ENCODE measurements at regions not wholly inside any gene's neighbourhood (a gene's known extent, or its start where the extent isn't known, plus 50 kb on each side); places are given as distances from the start of the nearest gene placed in this dataset.

GRCh38 chr12:94714378-94715114, 64.2 kb upstream of the TMCC3 start:
- H3K4me1 ChIP-seq (ENCODE audit: insufficient read depth, low read length, severe bottlenecking): no peaks in the 10 kb centered on the region
- no peak overlapping the region for H3K27ac ChIP-seq (ENCODE audit: low read depth, low read length, poor library complexity, severe bottlenecking)
- TF ChIP-seq CTCF (IDR thresholded peaks at IDR 0.05; ENCODE audit: low read length) (no peak), EZH2 (IDR thresholded peaks at IDR 0.05; ENCODE audit: borderline replicate concordance, low read length) (no peak)
- no peaks in the 10 kb centered on the region for H3F3A ChIP-seq (ENCODE audit: insufficient read depth, low read length)
- no peaks in the 10 kb centered on the region for H3K9me2 ChIP-seq (ENCODE audit: low read depth, low read length)
- no peaks in the 10 kb centered on the region for H3K79me2 ChIP-seq (ENCODE audit: insufficient read depth, low read length)
- H3K36me3 ChIP-seq (ENCODE audit: insufficient read depth, low read length): no peaks in the 10 kb centered on the region
- H3K9ac ChIP-seq (ENCODE audit: low read length): no peak overlapping the region
- H4K20me1 ChIP-seq (ENCODE audit: insufficient read depth, low read length): no peaks in the 10 kb centered on the region
- no peak overlapping the region for H3K4me2 ChIP-seq (ENCODE audit: low read length)
- 0 out of 2 replicates have a peak, but pooled peaks cover 3% of the 10 kb centered on the region for H3K27me3 ChIP-seq (ENCODE audit: insufficient read depth, low read length)
- H3K9me3 ChIP-seq (ENCODE audit: low read length): no peaks in the 10 kb centered on the region
- H3K4me3 ChIP-seq (ENCODE audit: low read depth, low read length, poor library complexity, severe bottlenecking): no peak overlapping the region
- no peak overlapping the region for H2AFZ ChIP-seq (ENCODE audit: low read length)

- H3K36me3 ChIP-seq (ENCODE audit: insufficient read depth, low read length): no peaks in the 10 kb centered on the region
- TF ChIP-seq EZH2 (IDR thresholded peaks at IDR 0.05; ENCODE audit: borderline replicate concordance, low read length) (no peak), CTCF (IDR thresholded peaks at IDR 0.05; ENCODE audit: low read length) (no peak)
- H3K4me2 ChIP-seq (ENCODE audit: low read length): no peak overlapping the region
- H3K9me3 ChIP-seq (ENCODE audit: low read length): no peaks in the 10 kb centered on the region
- H3K9me2 ChIP-seq (ENCODE audit: low read depth, low read length): no peaks in the 10 kb centered on the region
- H2AFZ ChIP-seq (ENCODE audit: low read length): no peak overlapping the region
- H3K4me3 ChIP-seq (ENCODE audit: low read depth, low read length, poor library complexity, severe bottlenecking): no peak overlapping the region
- no peak overlapping the region for H3K9ac ChIP-seq (ENCODE audit: low read length)
- 0 out of 2 replicates have a peak, but pooled peaks cover 3% of the 10 kb centered on the region for H3K27me3 ChIP-seq (ENCODE audit: insufficient read depth, low read length)
- no peak overlapping the region for H3K27ac ChIP-seq (ENCODE audit: low read depth, low read length, poor library complexity, severe bottlenecking)
- H4K20me1 ChIP-seq (ENCODE audit: insufficient read depth, low read length): no peaks in the 10 kb centered on the region
- H3K79me2 ChIP-seq (ENCODE audit: insufficient read depth, low read length): no peaks in the 10 kb centered on the region
- no peaks in the 10 kb centered on the region for H3F3A ChIP-seq (ENCODE audit: insufficient read depth, low read length)
- no peaks in the 10 kb centered on the region for H3K4me1 ChIP-seq (ENCODE audit: insufficient read depth, low read length, severe bottlenecking)
These were observed 62.6 kb upstream of the TMCC3 start for GRCh38 chr12:94712815-94713515.

- Histone ChIP-seq H2AFZ (ENCODE audit: low read length) (no peak overlapping the region), H3K27ac (ENCODE audit: low read depth, low read length, poor library complexity, severe bottlenecking) (no peak overlapping the region), H3K9me3 (ENCODE audit: low read length) (no peaks in the 10 kb centered on the region), H3K4me2 (ENCODE audit: low read length) (no peak overlapping the region), H4K20me1 (ENCODE audit: insufficient read depth, low read length) (no peaks in the 10 kb centered on the region), H3F3A (ENCODE audit: insufficient read depth, low read length) (no peaks in the 10 kb centered on the region), H3K9me2 (ENCODE audit: low read depth, low read length) (no peaks in the 10 kb centered on the region), H3K4me1 (ENCODE audit: insufficient read depth, low read length, severe bottlenecking) (no peaks in the 10 kb centered on the region), H3K27me3 (ENCODE audit: insufficient read depth, low read length) (0 out of 2 replicates have a peak, but pooled peaks cover 3% of the 10 kb centered on the region), H3K4me3 (ENCODE audit: low read depth, low read length, poor library complexity, severe bottlenecking) (no peak overlapping the region), H3K79me2 (ENCODE audit: insufficient read depth, low read length) (no peaks in the 10 kb centered on the region), H3K9ac (ENCODE audit: low read length) (no peak overlapping the region), H3K36me3 (ENCODE audit: insufficient read depth, low read length) (no peaks in the 10 kb centered on the region)
- TF ChIP-seq CTCF (IDR thresholded peaks at IDR 0.05; ENCODE audit: low read length) (peak; percentile 48; the same call in 1 of the 2 replicates), EZH2 (IDR thresholded peaks at IDR 0.05; ENCODE audit: borderline replicate concordance, low read length) (no peak)
These were observed 60.6 kb upstream of the TMCC3 start for GRCh38 chr12:94710933-94711332.
